Brain microvascular endothelial cell (primary cell): ENCODE measurements at regions not wholly inside any gene's neighbourhood (a gene's known extent, or its start where the extent isn't known, plus 50 kb on each side); places are given as distances from the start of the nearest gene placed in this dataset.
"Not testable (repeated sequence)": the region's sequence is repeated elsewhere in the genome, so short reads cannot be mapped to it uniquely, and the experiment has no call there.

ENCODE experiments used
- DNase-seq: peaks from one replicate; pipeline ENCODE4 v3.0.0-alpha.2; 2020
- H3K27ac ChIP-seq: fragments of 250-450 bp; sonication (Bioruptor Pico); 2 replicates; pipeline ENCODE4 v1.5.1; 2020; ENCODE audit warnings: mild to moderate bottlenecking, moderate library complexity
- H3K27me3 ChIP-seq: fragments of 250-450 bp; sonication (Bioruptor Pico); replicated peaks from 2 replicates; pipeline ENCODE4 v1.5.1; 2020; ENCODE audit warnings: mild to moderate bottlenecking
- H3K36me3 ChIP-seq: fragments of 250-450 bp; sonication (Bioruptor Pico); replicated peaks from 2 replicates; pipeline ENCODE4 v1.5.1; 2020; ENCODE audit warnings: mild to moderate bottlenecking
- H3K4me3 ChIP-seq: 2 replicates; pipeline ENCODE4 v1.5.1; 2011; ENCODE audit warnings: low read depth, mild to moderate bottlenecking, control low read depth, low read length, moderate library complexity
- CTCF ChIP-seq: IDR thresholded peaks from 2 replicates; pipeline ENCODE4 v1.5.1; 2011; ENCODE audit warnings: low read depth, mild to moderate bottlenecking, moderate library complexity, low read length, control low read depth, inconsistent platforms; ENCODE audit errors: missing control alignments
- in situ Hi-C: cut with HindIII; loops from 2 replicates; pipeline ENCODE4 v1.10.0; 2017; ENCODE audit warnings: low sequenced_read_pairs, low pct_ligation_motif_present

- DNase-seq, result no peak
- H3K27ac ChIP-seq, result no peak overlapping the region
- no peak overlapping the region for H3K4me3 ChIP-seq
- TF ChIP-seq CTCF, result no peak
- no peaks in the 10 kb centered on the region for H3K27me3 ChIP-seq
- in situ Hi-C loops, result no loop called here
- H3K36me3 ChIP-seq, result no peaks in the 10 kb centered on the region
Measured at GRCh38 chrX:9393571-9393970, 71.3 kb upstream of the TBL1X start.

GRCh38 chrX:9394212-9394611, 70.6 kb upstream of the TBL1X start:
- H3K27me3 ChIP-seq, result no peaks in the 10 kb centered on the region
- H3K27ac ChIP-seq, result no peak overlapping the region
- in situ Hi-C loops, result no loop called here
- no peak overlapping the region for H3K4me3 ChIP-seq
- H3K36me3 ChIP-seq, result no peaks in the 10 kb centered on the region
- TF ChIP-seq CTCF, result no peak
- DNase-seq, result no peak

GRCh38 chrX:9396930-9397329, 67.9 kb upstream of the TBL1X start:
- Histone ChIP-seq H3K27ac (no peak overlapping the region), H3K27me3 (no peaks in the 10 kb centered on the region), H3K36me3 (no peaks in the 10 kb centered on the region), H3K4me3 (no peak overlapping the region)
- in situ Hi-C loops, result no loop called here
- DNase-seq, result no peak
- TF ChIP-seq CTCF, result no peak

- DNase-seq, result no peak
- H3K4me3 ChIP-seq, result no peak overlapping the region
- H3K36me3 ChIP-seq, result no peaks in the 10 kb centered on the region
- H3K27me3 ChIP-seq, result no peaks in the 10 kb centered on the region
- TF ChIP-seq CTCF, result no peak
- H3K27ac ChIP-seq, result no peak overlapping the region
- in situ Hi-C loops, result no loop called here
Measured at GRCh38 chrX:9401051-9401450, 63.8 kb upstream of the TBL1X start.

- no peak overlapping the region for H3K27ac ChIP-seq
- H3K27me3 ChIP-seq, result no peaks in the 10 kb centered on the region
- in situ Hi-C loops, result no loop called here
- no peaks in the 10 kb centered on the region for H3K36me3 ChIP-seq
- DNase-seq, result no peak
- TF ChIP-seq CTCF, result no peak
- no peak overlapping the region for H3K4me3 ChIP-seq
Measured at GRCh38 chrX:9403374-9403773, 61.5 kb upstream of the TBL1X start.

- H3K27ac ChIP-seq, H3K27me3 ChIP-seq, H3K36me3 ChIP-seq, DNase-seq, in situ Hi-C loops, H3K4me3 ChIP-seq: not testable (repeated sequence)
Measured at GRCh38 chrX:9405635-9406034, 59.2 kb upstream of the TBL1X start.

- H3K27me3 ChIP-seq, DNase-seq, in situ Hi-C loops, H3K27ac ChIP-seq, H3K4me3 ChIP-seq, H3K36me3 ChIP-seq: not testable (repeated sequence)
Measured at GRCh38 chrX:9410889-9411288, 54.0 kb upstream of the TBL1X start.

GRCh38 chrX:9411682-9412081, 53.2 kb upstream of the TBL1X start:
- H3K27ac ChIP-seq, H3K27me3 ChIP-seq, in situ Hi-C loops, H3K36me3 ChIP-seq, H3K4me3 ChIP-seq, DNase-seq: not testable (repeated sequence)
